Breast epithelium (tissue), 4 donors: ENCODE measurements at regions not wholly inside any gene's neighbourhood (a gene's known extent, or its start where the extent isn't known, plus 50 kb on each side); places are given as distances from the start of the nearest gene placed in this dataset.

Source experiments
- DNase-seq, 2 donors: peaks; one replicate each; pipeline ENCODE4 v3.0.0-alpha.2; 2019; ENCODE audit warnings: low spot score in 2 of 2
- H3K27ac ChIP-seq, 2 donors: fragments of 200-600 bp; sonication (generic) in 1 of 2; one replicate each; pipeline ENCODE4 v1.5.1; 2016 to 2019; ENCODE audit warnings: mild to moderate bottlenecking in 1 of 2
- H3K27me3 ChIP-seq, 2 donors: fragments of 200-600 bp; sonication (generic) in 1 of 2; one replicate each; pipeline versions ENCODE4 v1.5.1 to v1.6.0; 2017 to 2019; ENCODE audit warnings: control low read depth in 1 of 2, mild to moderate bottlenecking in 1 of 2
- H3K36me3 ChIP-seq: fragments of 200-600 bp; one replicate; pipeline ENCODE4 v1.5.1; 2019
- H3K4me1 ChIP-seq, 2 donors: fragments of 200-600 bp; sonication (generic); one replicate each; pipeline ENCODE4 v1.5.1; 2016 to 2019; ENCODE audit warnings: control low read depth in 1 of 2
- H3K4me3 ChIP-seq, 3 donors: fragments of 200-600 bp; sonication (generic); 1 replicate in 2 of 3; 2 replicates in 1 of 3; pipeline ENCODE4 v1.5.1; 2016 to 2019; ENCODE audit warnings: mild to moderate bottlenecking in 3 of 3, moderate library complexity in 2 of 3
- H3K9me3 ChIP-seq, 2 donors: fragments of 200-600 bp; sonication (generic) in 1 of 2; one replicate each; pipeline ENCODE4 v1.5.1; 2016 to 2019; ENCODE audit warnings: control low read depth in 1 of 2
- POLR2A ChIP-seq: fragments of 450-650 bp; IDR thresholded peaks from one replicate; pipeline ENCODE4 v1.6.1; 2016; ENCODE audit warnings: antibody characterized with exemption, mild to moderate bottlenecking, moderate library complexity
- POLR2AphosphoS5 ChIP-seq, 3 donors: sonication (generic); formaldehyde crosslinking; IDR thresholded peaks; one replicate each; pipeline ENCODE4 v1.6.1; 2017; ENCODE audit warnings: antibody characterized with exemption in 3 of 3
- intact Hi-C: fragments of 100-400 bp; cut with DNase I; formaldehyde crosslinking; loops from one replicate; pipeline ENCODE4 v1.15.1; 2023; ENCODE audit warnings: low total_unique reads
- TF ChIP-seq, protein P1 (sequence below), 3 donors: fragments of 450-650 bp; IDR thresholded peaks; one replicate each; pipeline ENCODE4 v1.5.1; 2016 to 2017; ENCODE audit warnings: antibody characterized with exemption in 3 of 3, mild to moderate bottlenecking in 3 of 3, moderate library complexity in 3 of 3

DNA sequence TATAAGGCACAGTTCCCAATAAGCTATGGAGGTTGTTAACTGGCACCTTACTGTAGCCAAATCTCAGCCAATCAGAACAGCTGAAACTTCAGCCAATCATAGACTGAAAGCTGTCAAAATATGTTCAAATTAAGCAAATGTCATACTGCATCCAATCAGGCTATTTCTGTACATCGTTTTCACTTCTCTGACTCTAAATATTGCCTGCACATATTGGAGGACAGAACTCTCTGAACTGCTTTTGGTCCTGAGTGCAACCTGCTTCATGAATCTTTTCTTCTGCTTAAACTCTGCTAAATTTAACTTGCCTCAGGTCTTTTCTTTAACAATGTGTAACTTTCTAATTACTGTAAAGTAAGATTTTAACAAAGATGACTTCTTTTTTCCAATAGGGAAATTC is 1198.9 kb upstream of the PCDH7 start:
- H3K36me3 ChIP-seq = no peaks in the 10 kb centered on the region
- TF ChIP-seq POLR2AphosphoS5 (IDR thresholded peaks at IDR 0.05) (no peak), POLR2A (no peak)
- TF ChIP-seq, protein P1, sequence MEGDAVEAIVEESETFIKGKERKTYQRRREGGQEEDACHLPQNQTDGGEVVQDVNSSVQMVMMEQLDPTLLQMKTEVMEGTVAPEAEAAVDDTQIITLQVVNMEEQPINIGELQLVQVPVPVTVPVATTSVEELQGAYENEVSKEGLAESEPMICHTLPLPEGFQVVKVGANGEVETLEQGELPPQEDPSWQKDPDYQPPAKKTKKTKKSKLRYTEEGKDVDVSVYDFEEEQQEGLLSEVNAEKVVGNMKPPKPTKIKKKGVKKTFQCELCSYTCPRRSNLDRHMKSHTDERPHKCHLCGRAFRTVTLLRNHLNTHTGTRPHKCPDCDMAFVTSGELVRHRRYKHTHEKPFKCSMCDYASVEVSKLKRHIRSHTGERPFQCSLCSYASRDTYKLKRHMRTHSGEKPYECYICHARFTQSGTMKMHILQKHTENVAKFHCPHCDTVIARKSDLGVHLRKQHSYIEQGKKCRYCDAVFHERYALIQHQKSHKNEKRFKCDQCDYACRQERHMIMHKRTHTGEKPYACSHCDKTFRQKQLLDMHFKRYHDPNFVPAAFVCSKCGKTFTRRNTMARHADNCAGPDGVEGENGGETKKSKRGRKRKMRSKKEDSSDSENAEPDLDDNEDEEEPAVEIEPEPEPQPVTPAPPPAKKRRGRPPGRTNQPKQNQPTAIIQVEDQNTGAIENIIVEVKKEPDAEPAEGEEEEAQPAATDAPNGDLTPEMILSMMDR (IDR thresholded peaks at IDR 0.05) = no peak
- H3K27me3 ChIP-seq = no peaks in the 10 kb centered on the region
- no peaks in the 10 kb centered on the region for H3K4me1 ChIP-seq
- H3K27ac ChIP-seq = no peak overlapping the region
- DNase-seq = no peak
- intact Hi-C loops = no loop called here
- peaks cover 5 to 6% of the 10 kb centered on the region in 2 donors for H3K9me3 ChIP-seq
- H3K4me3 ChIP-seq = no peak overlapping the region

DNA sequence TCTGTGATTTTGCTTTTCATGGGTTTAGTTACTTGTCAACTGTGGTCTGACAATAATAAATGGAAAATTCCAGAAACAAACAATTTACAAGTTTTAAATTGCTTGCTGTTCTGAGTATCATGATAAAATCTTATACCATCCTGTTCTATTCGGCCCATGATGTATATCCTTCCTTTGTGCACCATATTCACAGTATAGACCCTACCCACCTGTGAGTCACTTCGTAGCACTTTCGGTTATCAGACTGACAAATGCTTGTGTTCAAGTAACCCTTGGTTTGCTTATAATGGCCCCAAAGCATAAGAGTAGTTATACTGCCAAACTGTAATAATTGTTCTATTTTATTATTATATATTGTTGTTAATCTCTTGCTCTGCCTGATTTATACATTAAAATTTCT is 1183.4 kb upstream of the PCDH7 start:
- intact Hi-C loops = no loop called here
- Histone ChIP-seq H3K9me3 (peaks cover 0 to 1% of the 10 kb centered on the region in 2 donors), H3K27ac (no peak overlapping the region), H3K36me3 (no peaks in the 10 kb centered on the region), H3K27me3 (no peaks in the 10 kb centered on the region), H3K4me1 (no peaks in the 10 kb centered on the region), H3K4me3 (no peak overlapping the region)
- TF ChIP-seq POLR2A (no peak), POLR2AphosphoS5 (IDR thresholded peaks at IDR 0.05) (no peak)
- TF ChIP-seq, protein P1 (IDR thresholded peaks at IDR 0.05) = no peak
- DNase-seq = no peak

DNA sequence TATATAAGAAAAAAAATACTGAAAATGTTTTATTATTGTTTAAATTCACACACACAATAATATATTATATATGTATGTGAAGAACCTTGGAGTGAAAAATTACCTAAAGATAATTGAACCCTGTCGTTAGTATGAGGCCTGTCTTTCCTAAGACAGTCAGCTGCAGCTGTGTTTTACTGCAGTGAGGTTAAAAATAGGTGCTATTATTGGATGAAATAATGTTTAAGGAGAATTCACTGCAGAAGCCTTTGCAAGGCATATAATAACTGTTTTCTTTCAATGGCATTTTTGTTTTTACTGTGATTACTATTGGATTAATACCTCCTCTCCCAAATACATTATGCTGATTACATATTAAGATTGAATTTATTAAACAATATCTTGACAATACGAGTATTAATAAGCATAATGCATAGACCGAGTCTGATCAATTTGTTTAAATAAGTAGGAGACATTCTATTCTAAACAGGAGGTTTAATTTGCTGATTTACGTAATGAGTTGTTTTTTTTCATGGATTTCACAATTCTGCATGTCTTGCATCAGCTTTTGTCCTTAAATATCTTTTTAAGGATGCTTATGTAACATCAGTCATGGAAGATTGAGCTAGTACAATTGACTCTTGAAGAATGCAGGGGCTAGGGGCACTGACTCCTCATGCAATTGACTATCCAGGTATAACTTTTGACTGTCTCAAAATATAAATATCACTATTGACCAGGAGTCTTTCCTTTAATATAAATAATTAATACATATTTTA is 1181.1 kb upstream of the PCDH7 start:
- Histone ChIP-seq H3K27me3 (no peaks in the 10 kb centered on the region), H3K4me1 (no peaks in the 10 kb centered on the region), H3K27ac (no peak overlapping the region), H3K36me3 (no peaks in the 10 kb centered on the region), H3K4me3 (no peak overlapping the region), H3K9me3 (peaks cover 0 to 7% of the 10 kb centered on the region in 2 donors)
- TF ChIP-seq, protein P1 (IDR thresholded peaks at IDR 0.05) = no peak
- no peak for TF ChIP-seq POLR2A
- TF ChIP-seq POLR2AphosphoS5 (IDR thresholded peaks at IDR 0.05) = no peak
- DNase-seq = no peak
- intact Hi-C loops = no loop called here

DNA sequence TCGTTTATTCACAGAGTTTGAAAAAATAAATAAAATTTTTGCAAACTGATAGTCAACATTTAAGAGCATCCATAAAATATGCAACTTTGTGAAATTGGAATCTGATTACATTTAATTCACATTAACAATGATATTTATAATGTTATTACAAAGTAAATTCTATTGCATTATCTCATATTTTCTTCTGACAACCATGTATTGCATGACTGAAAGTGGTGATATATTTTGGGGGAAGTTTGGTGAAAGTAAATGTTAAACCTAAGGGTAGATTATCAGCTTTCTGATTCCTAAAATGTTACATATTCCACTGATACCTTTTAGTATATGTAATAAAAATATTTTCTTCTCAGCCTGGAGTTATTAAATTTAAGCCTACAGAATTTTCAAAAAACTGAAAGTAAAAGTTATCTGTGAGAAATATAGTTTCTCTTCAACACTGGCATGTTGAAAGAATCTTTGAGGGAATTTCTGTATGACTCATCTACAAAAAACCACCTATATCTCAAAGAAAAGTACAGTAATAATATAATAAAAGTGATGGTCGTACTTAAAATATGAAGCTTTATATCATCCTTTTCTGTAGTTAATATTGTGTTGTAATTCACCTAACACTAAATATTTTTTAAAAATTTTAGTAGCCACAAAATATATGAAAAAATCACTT is 1179.6 kb upstream of the PCDH7 start:
- Histone ChIP-seq H3K4me1 (no peaks in the 10 kb centered on the region), H3K36me3 (no peaks in the 10 kb centered on the region), H3K27ac (no peak overlapping the region), H3K9me3 (peaks cover 0 to 7% of the 10 kb centered on the region in 2 donors), H3K4me3 (no peak overlapping the region), H3K27me3 (no peaks in the 10 kb centered on the region)
- DNase-seq = no peak
- intact Hi-C loops = no loop called here
- no peak for TF ChIP-seq POLR2AphosphoS5 (IDR thresholded peaks at IDR 0.05)
- TF ChIP-seq, protein P1 (IDR thresholded peaks at IDR 0.05) = no peak
- no peak for TF ChIP-seq POLR2A

DNA sequence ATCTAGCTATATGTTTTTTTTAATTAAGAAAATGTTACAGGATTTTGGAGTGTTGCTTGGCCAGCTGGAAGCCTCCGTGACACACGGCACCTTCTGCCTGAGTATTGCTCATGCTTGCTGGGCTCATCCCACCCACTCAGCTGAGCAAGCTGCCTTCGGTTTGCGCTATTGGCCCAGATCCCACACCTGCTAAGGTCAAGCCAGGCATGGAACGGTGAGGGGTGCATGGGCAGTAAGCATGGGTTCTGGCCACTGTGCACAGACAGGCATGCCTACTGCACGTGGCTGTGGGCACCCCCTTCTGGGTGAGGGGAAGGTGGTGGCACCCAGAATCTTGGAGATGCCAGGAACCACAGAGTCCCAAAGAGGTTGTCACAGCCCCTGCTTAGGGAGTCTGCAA is 1178.4 kb upstream of the PCDH7 start:
- Histone ChIP-seq H3K4me3 (no peak overlapping the region), H3K27ac (no peak overlapping the region), H3K36me3 (no peaks in the 10 kb centered on the region), H3K27me3 (no peaks in the 10 kb centered on the region), H3K9me3 (peaks cover 0 to 7% of the 10 kb centered on the region in 2 donors), H3K4me1 (no peaks in the 10 kb centered on the region)
- TF ChIP-seq POLR2A (no peak), POLR2AphosphoS5 (IDR thresholded peaks at IDR 0.05) (no peak)
- TF ChIP-seq, protein P1 (IDR thresholded peaks at IDR 0.05) = no peak
- no peak for DNase-seq
- intact Hi-C loops = no loop called here
